ENCODE measurements at regions not wholly inside any gene's neighbourhood (a gene's known extent, or its start where the extent isn't known, plus 50 kb on each side); places are given as distances from the start of the nearest gene placed in this dataset.

DNA sequence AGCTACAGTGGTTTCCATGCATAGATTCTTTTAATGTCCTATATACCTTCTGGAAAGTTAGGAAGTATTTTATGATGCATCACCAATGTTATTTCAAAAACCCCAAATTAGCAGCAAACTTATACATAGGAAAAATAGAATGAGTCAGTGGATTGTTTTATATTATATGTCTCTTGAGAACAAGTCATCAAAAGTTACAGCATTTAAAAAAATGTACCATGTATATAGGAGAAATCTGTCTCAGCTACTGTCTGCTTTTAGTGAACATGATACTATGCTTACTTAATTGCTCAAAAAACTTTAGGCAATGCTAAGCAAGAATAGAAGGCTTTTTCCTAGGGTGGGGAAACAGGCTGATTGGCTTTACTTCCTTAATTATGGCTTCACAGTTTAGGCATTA, 365.3 kb downstream of the SAMD5 start:
- ATAC-seq (no peak), DNase-seq (no peak)
- intact Hi-C loops (cut with micrococcal nuclease): no loop called here

- ATAC-seq (no peak), DNase-seq (no peak)
- intact Hi-C loops (cut with micrococcal nuclease): no loop called here
Measured at GRCh38 chr6:147874322-147874721, 365.8 kb downstream of the SAMD5 start.

GRCh38 chr6:147879031-147879580, 370.6 kb downstream of the SAMD5 start:
- DNase-seq: no peak
- intact Hi-C loops (cut with micrococcal nuclease): no loop called here
- ATAC-seq: no peak

DNA sequence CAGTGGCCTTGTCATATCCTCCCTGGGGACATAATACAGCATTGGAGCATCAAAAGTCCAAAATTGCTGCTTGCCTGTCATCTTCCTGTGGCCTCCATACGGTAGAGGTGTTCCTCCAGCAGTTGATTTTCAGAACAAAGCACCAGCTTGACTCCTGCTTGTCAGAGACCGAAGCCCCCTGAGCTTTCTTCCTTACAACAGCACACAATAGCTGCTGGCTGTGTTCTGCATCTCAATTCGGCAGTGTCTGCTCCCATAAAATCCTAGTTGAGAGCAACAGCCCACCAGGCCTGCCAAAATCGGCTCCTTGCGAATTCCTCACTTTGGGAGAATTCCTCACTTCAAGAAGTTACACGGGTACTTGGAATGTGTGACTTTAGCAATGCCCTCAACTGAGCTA, 372.9 kb downstream of the SAMD5 start:
- no peak for DNase-seq
- intact Hi-C loops (cut with micrococcal nuclease): no loop called here
- ATAC-seq: no peak

GRCh38 chr6:147888374-147888773, 379.9 kb downstream of the SAMD5 start:
- ATAC-seq: no peak

GRCh38 chr6:147891671-147892070, 383.2 kb downstream of the SAMD5 start:
- DNase-seq (no peak), ATAC-seq (no peak)
- intact Hi-C loops (cut with micrococcal nuclease): no loop called here

More at GRCh38 chr6:147888374-147888773, 379.9 kb downstream of the SAMD5 start:
- intact Hi-C loops (cut with micrococcal nuclease): no loop called here
- no peak for DNase-seq

DNA sequence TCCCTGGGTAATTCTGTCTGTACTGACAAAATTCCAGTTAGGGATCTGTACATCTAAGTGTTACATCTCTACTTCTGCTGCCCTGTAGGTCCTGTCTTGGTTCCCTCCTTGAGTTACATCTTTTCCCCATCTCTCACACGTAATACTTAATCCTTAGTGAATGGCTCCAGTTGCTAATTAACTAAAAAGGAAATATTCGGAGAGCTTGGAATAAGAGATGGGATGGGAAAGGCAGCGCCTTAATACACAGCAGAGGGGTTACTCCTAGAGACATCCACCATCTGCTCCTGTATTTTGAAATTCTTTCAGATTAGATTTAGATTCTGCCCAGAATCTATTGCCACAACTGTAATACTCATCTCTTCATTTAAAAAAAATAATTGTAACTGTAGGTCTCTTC, 384.0 kb downstream of the SAMD5 start:
- ATAC-seq: no peak
- intact Hi-C loops (cut with micrococcal nuclease): no loop called here
- no peak for DNase-seq

DNA sequence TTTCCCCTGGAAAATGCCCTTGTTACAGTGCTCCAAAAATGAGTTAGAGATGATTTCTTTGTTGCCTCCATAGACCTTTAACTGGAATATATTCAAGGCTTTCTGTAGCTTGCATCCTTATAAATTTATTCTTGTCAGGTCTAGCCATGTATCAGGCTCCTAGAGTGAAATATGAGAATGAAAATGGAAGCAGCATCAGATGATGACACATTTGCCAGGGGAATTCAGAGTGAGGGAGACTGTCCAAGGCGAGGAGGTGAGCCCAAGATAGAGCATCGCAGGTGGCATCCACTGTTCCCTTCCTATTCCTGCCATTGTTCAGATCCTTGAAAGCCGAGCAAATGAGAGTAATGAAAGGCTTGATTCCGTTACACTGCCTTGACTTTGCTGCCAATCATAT, 386.8 kb downstream of the SAMD5 start:
- intact Hi-C loops (cut with micrococcal nuclease): no loop called here
- DNase-seq: no peak
- ATAC-seq: no peak

DNA sequence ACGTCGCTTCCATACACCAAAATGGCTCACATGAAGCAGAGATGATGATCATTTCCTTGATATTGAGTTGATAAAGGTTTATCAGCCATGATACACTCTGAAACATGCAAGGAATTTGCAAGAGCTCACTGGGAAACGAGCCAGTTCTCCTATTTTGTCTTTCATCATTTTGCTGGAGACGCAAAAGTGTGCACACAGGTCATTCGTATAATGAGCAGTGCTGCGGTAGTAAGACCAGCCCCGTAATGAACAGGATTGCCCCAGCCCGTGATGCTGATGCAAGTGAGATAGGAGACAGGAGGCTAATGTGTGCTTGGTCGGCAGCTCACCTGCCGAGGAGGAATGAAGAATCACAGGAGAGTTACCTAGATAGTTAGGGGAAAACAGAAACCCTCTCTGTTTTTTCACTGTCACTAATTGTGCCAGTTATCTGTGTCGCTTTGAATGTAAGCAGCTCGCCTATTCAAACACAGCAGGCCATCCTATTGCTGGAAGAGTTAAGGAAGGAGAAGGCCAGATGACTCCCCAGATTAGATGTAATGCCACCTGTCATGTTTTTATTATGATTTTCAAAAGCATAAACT, 391.8 kb downstream of the SAMD5 start:
- no peak for ATAC-seq
- DNase-seq: no peak
- intact Hi-C loops (cut with micrococcal nuclease): no loop called here

DNA sequence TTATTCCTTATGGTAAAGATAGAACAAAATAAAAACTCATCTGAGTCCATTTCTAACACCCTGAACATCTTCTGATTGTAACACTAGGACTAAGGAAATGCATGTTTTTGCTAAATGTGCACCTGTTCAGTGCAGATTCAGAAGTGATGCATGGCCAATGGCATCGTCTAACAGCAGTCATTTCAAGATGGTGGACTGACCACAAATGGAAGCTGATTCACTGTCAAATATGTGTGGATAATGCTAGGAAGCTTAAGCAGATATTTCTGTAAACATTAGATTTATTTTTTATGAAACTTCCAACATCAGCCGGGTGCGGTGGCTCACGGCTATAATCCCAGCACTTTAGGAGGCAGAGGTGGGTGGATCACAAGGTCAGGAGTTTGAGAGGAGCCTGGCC, 394.8 kb downstream of the SAMD5 start:
- ATAC-seq (no peak), DNase-seq (no peak)
- intact Hi-C loops (cut with micrococcal nuclease): no loop called here

GRCh38 chr6:147903931-147904330, 395.4 kb downstream of the SAMD5 start:
- DNase-seq (no peak), ATAC-seq (no peak)
- intact Hi-C loops (cut with micrococcal nuclease): no loop called here

GRCh38 chr6:147904416-147904815, 395.9 kb downstream of the SAMD5 start:
- DNase-seq: no peak
- no peak for ATAC-seq
- intact Hi-C loops (cut with micrococcal nuclease): no loop called here

GRCh38 chr6:147905711-147906110, 397.2 kb downstream of the SAMD5 start:
- no peak for ATAC-seq
- intact Hi-C loops (cut with micrococcal nuclease): no loop called here

GRCh38 chr6:147906361-147906760, 397.9 kb downstream of the SAMD5 start:
- DNase-seq: no peak
- ATAC-seq: no peak
- intact Hi-C loops (cut with micrococcal nuclease): no loop called here

More at GRCh38 chr6:147905711-147906110, 397.2 kb downstream of the SAMD5 start:
- no peak for DNase-seq

GRCh38 chr6:147909640-147910039, 401.1 kb downstream of the SAMD5 start:
- intact Hi-C loops (cut with micrococcal nuclease): no loop called here
- no peak for ATAC-seq

GRCh38 chr6:147910281-147910680, 401.8 kb downstream of the SAMD5 start:
- DNase-seq (no peak), ATAC-seq (no peak)
- intact Hi-C loops (cut with micrococcal nuclease): no loop called here

More at GRCh38 chr6:147909640-147910039, 401.1 kb downstream of the SAMD5 start:
- no peak for DNase-seq

DNA sequence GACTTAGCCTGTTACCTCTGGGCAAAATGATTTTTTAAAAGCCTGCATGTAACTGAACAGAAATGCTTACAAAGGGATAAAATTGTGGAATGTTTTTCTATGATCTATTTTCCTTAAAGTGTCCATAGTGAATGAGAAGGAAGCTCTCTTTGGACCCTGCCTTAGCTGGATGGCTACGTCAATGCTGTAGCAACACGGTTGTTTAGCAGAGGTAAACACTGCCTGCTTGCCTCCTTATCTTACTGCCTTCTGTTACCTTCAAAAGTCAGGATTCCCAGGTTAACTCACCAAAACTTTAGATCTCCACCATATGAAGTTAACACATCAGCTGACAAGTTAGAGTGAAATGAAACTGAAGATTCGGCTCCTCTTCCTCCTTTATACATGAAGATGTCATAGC, 402.6 kb downstream of the SAMD5 start:
- intact Hi-C loops (cut with micrococcal nuclease): no loop called here
- ATAC-seq: no peak
- no peak for DNase-seq

- ATAC-seq (no peak), DNase-seq (no peak)
- intact Hi-C loops (cut with micrococcal nuclease): no loop called here
Measured at GRCh38 chr6:147911686-147912085, 403.2 kb downstream of the SAMD5 start.

DNA sequence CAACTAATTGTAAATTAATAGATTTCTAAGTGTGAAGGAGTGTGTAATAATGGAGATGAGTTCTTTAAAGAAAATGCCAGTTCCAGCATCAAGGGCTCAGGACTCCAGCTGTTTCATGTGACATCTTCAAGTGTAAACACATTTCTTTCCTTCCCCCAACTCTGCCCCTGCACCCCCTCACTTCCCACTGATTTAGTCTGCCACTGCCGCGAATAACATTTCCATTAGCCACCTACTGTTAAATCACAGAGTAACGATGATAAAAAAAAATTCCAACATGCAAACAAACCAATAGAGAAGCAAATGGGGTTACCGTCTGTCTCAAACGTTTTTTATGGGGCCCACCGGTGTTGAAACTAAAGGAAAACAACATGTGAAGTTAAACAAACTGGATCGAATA, 414.3 kb downstream of the SAMD5 start:
- intact Hi-C loops (cut with micrococcal nuclease): no loop called here
- ATAC-seq (no peak), DNase-seq (no peak)

- ATAC-seq: no peak
- intact Hi-C loops (cut with micrococcal nuclease): no loop called here
- DNase-seq: no peak
Measured at GRCh38 chr6:147924598-147924997, 416.1 kb downstream of the SAMD5 start.

GRCh38 chr6:147925826-147926225, 416.8 kb upstream of the SASH1 start:
- intact Hi-C loops (cut with micrococcal nuclease): no loop called here
- DNase-seq (no peak), ATAC-seq (no peak)

DNA sequence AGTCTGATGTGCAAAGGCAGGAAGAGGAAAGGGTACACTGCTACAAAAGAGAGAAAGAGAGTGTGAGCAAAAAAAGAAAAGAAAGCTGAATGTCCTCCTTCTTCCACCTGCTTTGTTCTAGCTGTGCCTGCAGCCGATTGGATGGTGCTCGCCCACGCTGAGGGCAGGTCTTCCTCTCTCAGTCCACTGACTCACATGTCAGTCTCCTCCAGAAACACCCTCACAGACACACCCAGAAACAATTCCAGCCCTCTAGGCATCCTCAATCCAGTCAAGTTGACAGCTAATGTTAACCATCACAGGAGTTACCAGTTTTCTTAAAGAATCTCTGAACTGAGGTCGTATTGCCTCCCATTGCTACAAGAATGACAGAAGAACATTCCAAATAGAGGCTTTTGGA, 411.9 kb upstream of the SASH1 start:
- intact Hi-C loops (cut with micrococcal nuclease): no loop called here
- DNase-seq: no peak
- no peak for ATAC-seq

Measured in left ventricle myocardium superior (tissue), 1 donor.